GM23338 (cell line): ENCODE measurements at regions not wholly inside any gene's neighbourhood (a gene's known extent, or its start where the extent isn't known, plus 50 kb on each side); places are given as distances from the start of the nearest gene placed in this dataset.

ENCODE experiments used
- ATAC-seq: fragments of 200-7000 bp; cut with Tn5 transposase; 3 replicates; pipeline ENCODE4 v1.9.1; 2020
- DNase-seq: peaks from one replicate; pipeline ENCODE4 v3.0.0-alpha.2; 2015; ENCODE audit warnings: low spot score
- H2AFZ ChIP-seq: fragments of 200-600 bp; sonication (generic); 2 replicates; pipeline ENCODE4 v1.8.0; 2016; ENCODE audit warnings: antibody characterized with exemption, mild to moderate bottlenecking, moderate library complexity
- H3F3A ChIP-seq: fragments of 200-600 bp; sonication (generic); replicated peaks from 2 replicates; pipeline ENCODE4 v1.8.0; 2017; ENCODE audit warnings: antibody characterized with exemption, mixed run types, low read depth
- H3K27ac ChIP-seq: fragments of 200-600 bp; sonication (generic); 2 replicates; pipeline ENCODE4 v1.6.1; 2016; ENCODE audit warnings: low read depth
- H3K27me3 ChIP-seq: fragments of 200-600 bp; sonication (generic); 2 replicates; pipeline ENCODE4 v1.8.0; 2016; ENCODE audit warnings: mild to moderate bottlenecking, mixed run types, moderate library complexity; ENCODE audit not compliant: insufficient read depth
- H3K36me3 ChIP-seq: fragments of 200-600 bp; sonication (generic); 2 replicates; pipeline ENCODE4 v1.8.0; 2016; ENCODE audit warnings: mild to moderate bottlenecking; ENCODE audit not compliant: insufficient read depth
- H3K4me1 ChIP-seq: fragments of 200-600 bp; sonication (generic); 2 replicates; pipeline ENCODE4 v1.8.0; 2016; ENCODE audit warnings: mild to moderate bottlenecking, moderate library complexity; ENCODE audit not compliant: insufficient read depth
- H3K4me2 ChIP-seq: fragments of 200-600 bp; sonication (generic); 2 replicates; pipeline ENCODE4 v1.7.1; 2017; ENCODE audit warnings: mixed run types
- H3K4me3 ChIP-seq: fragments of 200-600 bp; sonication (generic); 2 replicates; pipeline ENCODE4 v1.6.1; 2016; ENCODE audit warnings: mixed run types
- H3K79me2 ChIP-seq: fragments of 200-600 bp; sonication (generic); replicated peaks from 2 replicates; pipeline ENCODE4 v1.8.0; 2017; ENCODE audit warnings: mild to moderate bottlenecking; ENCODE audit not compliant: insufficient read depth
- H3K9me2 ChIP-seq: fragments of 200-600 bp; sonication (generic); 2 replicates; pipeline ENCODE4 v1.8.0; 2017; ENCODE audit not compliant: insufficient read depth
- H4K20me1 ChIP-seq: fragments of 200-600 bp; sonication (generic); replicated peaks from 2 replicates; pipeline ENCODE4 v1.8.0; 2017; ENCODE audit warnings: mild to moderate bottlenecking; ENCODE audit not compliant: insufficient read depth
- H3K27ac Mint-ChIP-seq: 2 replicates; pipeline ENCODE4 v1.8.0; 2020; ENCODE audit warnings: inconsistent platforms, mild to moderate bottlenecking, moderate library complexity, mixed read lengths
- H3K27me3 Mint-ChIP-seq: 3 replicates; pipeline ENCODE4 v1.8.0; 2022; ENCODE audit warnings: low read depth, mild to moderate bottlenecking, moderate library complexity, mixed read lengths, inconsistent platforms; ENCODE audit not compliant: insufficient read depth, poor library complexity
- H3K36me3 Mint-ChIP-seq: 3 replicates; pipeline ENCODE4 v1.8.0; 2021; ENCODE audit warnings: low read depth, mild to moderate bottlenecking, inconsistent platforms, moderate library complexity, mixed read lengths
- H3K4me1 Mint-ChIP-seq: 3 replicates; pipeline ENCODE4 v1.8.0; 2020; ENCODE audit warnings: mild to moderate bottlenecking, inconsistent platforms, mixed read lengths
- H3K4me3 Mint-ChIP-seq: 3 replicates; pipeline ENCODE4 v1.8.0; 2021; ENCODE audit warnings: moderate library complexity, mild to moderate bottlenecking, inconsistent platforms, mixed read lengths
- H3K9me3 Mint-ChIP-seq: 3 replicates; pipeline ENCODE4 v1.8.0; 2020; ENCODE audit warnings: moderate library complexity, mild to moderate bottlenecking, inconsistent platforms, mixed read lengths
- CREB1 ChIP-seq: fragments of 250-450 bp; sonication (Bioruptor Pico); IDR thresholded peaks from 2 replicates; pipeline ENCODE4 v1.5.0; 2020; ENCODE audit warnings: low read depth, mild to moderate bottlenecking, moderate library complexity
- EZH2 ChIP-seq: fragments of 200-600 bp; sonication (generic); IDR thresholded peaks from one replicate; pipeline ENCODE4 v1.8.0; 2017; ENCODE audit warnings: antibody characterized with exemption, mild to moderate bottlenecking, low read depth; ENCODE audit not compliant: unreplicated experiment
- EZH2phosphoT487 ChIP-seq: fragments of 200-600 bp; sonication (generic); IDR thresholded peaks from one replicate; pipeline ENCODE4 v1.8.1; 2018; ENCODE audit warnings: antibody characterized with exemption; ENCODE audit not compliant: unreplicated experiment
- NANOG ChIP-seq: IDR thresholded peaks from 2 replicates; pipeline ENCODE4 v1.6.1; 2016; ENCODE audit warnings: antibody characterized with exemption, borderline replicate concordance
- POLR2AphosphoS5 ChIP-seq: IDR thresholded peaks from 2 replicates; pipeline ENCODE4 v1.6.1; 2016; ENCODE audit warnings: antibody characterized with exemption, low read depth
- REST ChIP-seq: IDR thresholded peaks from one replicate; pipeline ENCODE4 v1.6.1; 2018; ENCODE audit warnings: antibody characterized with exemption; ENCODE audit not compliant: unreplicated experiment
- ZNF114 ChIP-seq: fragments of 250-450 bp; sonication (Bioruptor Pico); IDR thresholded peaks from 2 replicates; pipeline ENCODE4 v1.5.0; 2020; ENCODE audit warnings: mild to moderate bottlenecking, moderate library complexity
- ZNF331 ChIP-seq: fragments of 250-450 bp; sonication (Bioruptor Pico); IDR thresholded peaks from 2 replicates; pipeline ENCODE4 v1.5.0; 2020; ENCODE audit warnings: low read depth, mild to moderate bottlenecking, moderate library complexity
- ZNF462 ChIP-seq: fragments of 250-450 bp; sonication (Bioruptor Pico); IDR thresholded peaks from 2 replicates; pipeline ENCODE4 v1.5.0; 2020; ENCODE audit warnings: mild to moderate bottlenecking, moderate library complexity
- TF ChIP-seq, protein P1 (sequence below): IDR thresholded peaks from 2 replicates; pipeline ENCODE4 v1.6.1; 2016; ENCODE audit warnings: antibody characterized with exemption
- TF ChIP-seq, protein P2 (sequence below), 2 experiments: fragments of 200-600 bp in 1 of 2; sonication (generic) in 1 of 2; conservative IDR thresholded peaks; 2 replicates each; pipeline versions ENCODE4 v1.5.1 to v1.6.1; 2016 to 2017; ENCODE audit warnings: antibody characterized with exemption in 2 of 2, low read depth in 2 of 2, mild to moderate bottlenecking in 2 of 2, moderate library complexity in 1 of 2

DNA sequence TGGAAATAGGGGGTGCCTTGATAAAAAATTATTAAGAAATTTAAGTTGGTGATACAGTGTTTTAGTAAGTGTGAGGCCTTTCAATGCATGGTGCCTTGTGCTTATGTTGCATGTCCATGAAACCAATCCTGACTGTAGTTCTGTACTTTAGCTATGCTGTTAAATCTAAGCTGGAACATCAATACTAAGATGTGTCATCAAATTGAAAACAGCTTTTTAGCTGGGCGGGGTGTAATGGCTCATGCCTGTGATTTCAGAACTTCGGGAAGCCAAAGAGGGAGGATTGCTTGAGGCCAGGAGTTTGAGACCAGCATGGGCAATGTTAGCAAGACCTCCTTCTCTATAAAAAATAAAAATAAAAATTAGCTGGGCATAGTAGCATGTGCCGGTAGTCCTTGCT, 930.3 kb upstream of the PCDH9 start:
- H3K4me3 ChIP-seq = no peak overlapping the region
- H3K27me3 ChIP-seq = no peaks in the 10 kb centered on the region
- H3K79me2 ChIP-seq = no peaks in the 10 kb centered on the region
- Mint-ChIP-seq H3K4me3 (no peak overlapping the region), H3K27ac (no peak overlapping the region), H3K36me3 (no peaks in the 10 kb centered on the region), H3K27me3 (no peaks in the 10 kb centered on the region), H3K9me3 (peaks cover 5% of the 10 kb centered on the region; the same call in 2 of the 3 replicates), H3K4me1 (no peaks in the 10 kb centered on the region)
- TF ChIP-seq ZNF114 (no peak), EZH2 (no peak), NANOG (no peak), ZNF462 (no peak)
- TF ChIP-seq, protein P1, sequence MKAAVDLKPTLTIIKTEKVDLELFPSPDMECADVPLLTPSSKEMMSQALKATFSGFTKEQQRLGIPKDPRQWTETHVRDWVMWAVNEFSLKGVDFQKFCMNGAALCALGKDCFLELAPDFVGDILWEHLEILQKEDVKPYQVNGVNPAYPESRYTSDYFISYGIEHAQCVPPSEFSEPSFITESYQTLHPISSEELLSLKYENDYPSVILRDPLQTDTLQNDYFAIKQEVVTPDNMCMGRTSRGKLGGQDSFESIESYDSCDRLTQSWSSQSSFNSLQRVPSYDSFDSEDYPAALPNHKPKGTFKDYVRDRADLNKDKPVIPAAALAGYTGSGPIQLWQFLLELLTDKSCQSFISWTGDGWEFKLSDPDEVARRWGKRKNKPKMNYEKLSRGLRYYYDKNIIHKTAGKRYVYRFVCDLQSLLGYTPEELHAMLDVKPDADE = no peak
- DNase-seq (no peak), ATAC-seq (no peak)
- H3K27ac ChIP-seq = no peak overlapping the region
- no peaks in the 10 kb centered on the region for H3F3A ChIP-seq
- H3K9me2 ChIP-seq = no peaks in the 10 kb centered on the region
- H2AFZ ChIP-seq = no peak overlapping the region
- H3K36me3 ChIP-seq = no peaks in the 10 kb centered on the region
- no peaks in the 10 kb centered on the region for H3K4me1 ChIP-seq
- H3K4me2 ChIP-seq = no peak overlapping the region
- H4K20me1 ChIP-seq = no peaks in the 10 kb centered on the region

- Mint-ChIP-seq H3K36me3 (no peaks in the 10 kb centered on the region), H3K4me3 (no peak overlapping the region), H3K27me3 (no peaks in the 10 kb centered on the region), H3K4me1 (no peaks in the 10 kb centered on the region), H3K27ac (no peak overlapping the region), H3K9me3 (peaks cover 12% of the 10 kb centered on the region; the same call in 2 of the 3 replicates)
- H3K9me2 ChIP-seq = no peaks in the 10 kb centered on the region
- no peak for DNase-seq
- H4K20me1 ChIP-seq = no peaks in the 10 kb centered on the region
- ATAC-seq = no peak
- TF ChIP-seq POLR2AphosphoS5 = no peak
- TF ChIP-seq REST = no peak
- TF ChIP-seq EZH2phosphoT487 = no peak
- no peak for TF ChIP-seq ZNF331 (CRISPR knock-in tag)
- no peak for TF ChIP-seq CREB1 (CRISPR knock-in tag)
- TF ChIP-seq, protein P2, sequence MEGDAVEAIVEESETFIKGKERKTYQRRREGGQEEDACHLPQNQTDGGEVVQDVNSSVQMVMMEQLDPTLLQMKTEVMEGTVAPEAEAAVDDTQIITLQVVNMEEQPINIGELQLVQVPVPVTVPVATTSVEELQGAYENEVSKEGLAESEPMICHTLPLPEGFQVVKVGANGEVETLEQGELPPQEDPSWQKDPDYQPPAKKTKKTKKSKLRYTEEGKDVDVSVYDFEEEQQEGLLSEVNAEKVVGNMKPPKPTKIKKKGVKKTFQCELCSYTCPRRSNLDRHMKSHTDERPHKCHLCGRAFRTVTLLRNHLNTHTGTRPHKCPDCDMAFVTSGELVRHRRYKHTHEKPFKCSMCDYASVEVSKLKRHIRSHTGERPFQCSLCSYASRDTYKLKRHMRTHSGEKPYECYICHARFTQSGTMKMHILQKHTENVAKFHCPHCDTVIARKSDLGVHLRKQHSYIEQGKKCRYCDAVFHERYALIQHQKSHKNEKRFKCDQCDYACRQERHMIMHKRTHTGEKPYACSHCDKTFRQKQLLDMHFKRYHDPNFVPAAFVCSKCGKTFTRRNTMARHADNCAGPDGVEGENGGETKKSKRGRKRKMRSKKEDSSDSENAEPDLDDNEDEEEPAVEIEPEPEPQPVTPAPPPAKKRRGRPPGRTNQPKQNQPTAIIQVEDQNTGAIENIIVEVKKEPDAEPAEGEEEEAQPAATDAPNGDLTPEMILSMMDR (conservative IDR thresholded peaks at IDR 0.05; ENCODE audit: low read depth in 2 of 2) = no peak
- H3F3A ChIP-seq = no peaks in the 10 kb centered on the region
- H3K79me2 ChIP-seq = no peaks in the 10 kb centered on the region
- no peak overlapping the region for H3K4me2 ChIP-seq
- H3K36me3 ChIP-seq = no peaks in the 10 kb centered on the region
- H3K27me3 ChIP-seq = no peaks in the 10 kb centered on the region
- no peaks in the 10 kb centered on the region for H3K4me1 ChIP-seq
- no peak overlapping the region for H3K27ac ChIP-seq
- no peak overlapping the region for H3K4me3 ChIP-seq
- no peak overlapping the region for H2AFZ ChIP-seq
Observed at GRCh38 chr13:68152414-68152813, 922.3 kb upstream of the PCDH9 start.
